ENCODE measurements at regions not wholly inside any gene's neighbourhood (a gene's known extent, or its start where the extent isn't known, plus 50 kb on each side); places are given as distances from the start of the nearest gene placed in this dataset.

DNA sequence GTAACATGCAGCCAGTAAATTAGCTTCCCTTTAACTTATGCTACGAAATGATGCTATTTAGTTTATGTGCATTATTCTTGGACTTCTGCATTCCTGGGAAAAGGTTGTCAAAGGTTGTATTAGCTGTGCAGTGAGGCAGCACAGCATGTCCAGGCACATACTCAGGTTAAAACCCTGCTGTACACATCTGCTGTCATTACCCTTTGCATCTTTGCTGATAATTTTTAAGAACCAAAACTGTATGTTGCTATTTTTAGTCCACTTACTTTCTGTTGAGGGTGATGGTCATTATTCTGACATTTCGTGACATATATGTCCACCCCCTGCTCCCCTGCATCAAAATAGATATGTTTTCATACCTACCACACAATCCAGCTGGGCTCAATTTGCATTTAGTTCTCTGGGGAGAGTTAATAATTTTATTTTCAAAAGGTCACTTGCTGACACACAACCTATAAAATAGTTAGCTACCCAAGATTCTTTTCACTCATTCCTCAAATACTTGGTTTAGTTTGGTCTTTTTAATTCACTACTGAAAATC is 142.5 kb upstream of the SPACA1 start:
- Histone ChIP-seq H3K4me3 (ENCODE audit: low read length) (no peak overlapping the region), H3K4me1 (ENCODE audit: insufficient read depth, low read length) (peaks cover 25% of the 10 kb centered on the region), H3K27me3 (ENCODE audit: insufficient read depth, low read length) (peaks cover 5% of the 10 kb centered on the region), H3K9me3 (ENCODE audit: low read depth, low read length) (no peaks in the 10 kb centered on the region)

GRCh38 chr6:87904011-87904410 is 143.6 kb upstream of the SPACA1 start:
- H3K27me3 ChIP-seq (ENCODE audit: insufficient read depth, low read length): peaks cover 4% of the 10 kb centered on the region
- no peaks in the 10 kb centered on the region for H3K9me3 ChIP-seq (ENCODE audit: low read depth, low read length)
- H3K4me3 ChIP-seq (ENCODE audit: low read length): no peak overlapping the region
- H3K4me1 ChIP-seq (ENCODE audit: insufficient read depth, low read length): peaks cover 25% of the 10 kb centered on the region

- peaks cover 4% of the 10 kb centered on the region for H3K27me3 ChIP-seq (ENCODE audit: insufficient read depth, low read length)
- peaks cover 25% of the 10 kb centered on the region for H3K4me1 ChIP-seq (ENCODE audit: insufficient read depth, low read length)
- H3K9me3 ChIP-seq (ENCODE audit: low read depth, low read length): no peaks in the 10 kb centered on the region
- no peak overlapping the region for H3K4me3 ChIP-seq (ENCODE audit: low read length)
Measured at GRCh38 chr6:87903323-87903722, 144.3 kb upstream of the SPACA1 start.

DNA sequence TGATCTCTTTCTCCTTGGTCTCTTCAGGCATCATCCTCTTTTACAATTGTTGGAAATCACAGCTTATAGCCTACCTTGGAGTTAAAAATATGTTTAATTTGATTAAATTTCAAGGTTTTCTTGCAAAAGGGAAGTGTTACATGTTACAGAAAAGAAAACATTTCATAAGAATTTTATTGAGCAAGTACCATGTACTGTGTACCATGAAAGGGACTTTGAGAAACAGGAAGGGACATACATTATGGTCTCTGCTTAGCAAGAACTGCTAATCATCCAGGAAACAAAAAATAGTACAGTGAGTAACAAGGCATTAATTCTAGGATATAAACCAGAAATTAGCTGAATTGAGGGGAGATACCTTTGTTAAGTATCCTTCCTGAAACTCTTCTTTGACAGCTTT is 145.3 kb upstream of the SPACA1 start:
- Histone ChIP-seq H3K9me3 (ENCODE audit: low read depth, low read length) (no peaks in the 10 kb centered on the region), H3K27me3 (ENCODE audit: insufficient read depth, low read length) (peaks cover 3% of the 10 kb centered on the region), H3K4me1 (ENCODE audit: insufficient read depth, low read length) (peaks cover 22% of the 10 kb centered on the region), H3K4me3 (ENCODE audit: low read length) (no peak overlapping the region)

DNA sequence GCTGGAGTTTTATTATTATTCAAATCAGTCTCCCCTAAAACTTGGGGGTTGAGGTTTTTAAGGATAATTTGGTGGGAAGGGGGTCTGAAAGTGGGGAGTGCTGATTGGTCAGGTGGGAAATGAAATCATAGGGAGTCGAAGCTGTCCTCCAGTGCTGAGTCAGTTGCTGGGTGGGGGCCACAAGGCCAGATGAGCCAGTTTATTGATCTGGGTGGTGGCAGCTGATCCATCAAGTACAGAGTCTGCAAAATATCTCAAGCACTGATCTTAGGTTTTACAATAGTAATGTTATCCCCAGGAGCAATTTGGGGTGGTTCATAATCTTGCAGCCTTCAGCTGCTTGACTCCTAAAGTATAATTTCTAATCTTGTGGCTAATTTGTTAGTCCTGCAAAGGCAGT is 146.0 kb upstream of the SPACA1 start:
- H3K27me3 ChIP-seq (ENCODE audit: insufficient read depth, low read length): no peaks in the 10 kb centered on the region
- no peaks in the 10 kb centered on the region for H3K9me3 ChIP-seq (ENCODE audit: low read depth, low read length)
- no peak overlapping the region for H3K4me3 ChIP-seq (ENCODE audit: low read length)
- H3K4me1 ChIP-seq (ENCODE audit: insufficient read depth, low read length): peaks cover 16% of the 10 kb centered on the region

DNA sequence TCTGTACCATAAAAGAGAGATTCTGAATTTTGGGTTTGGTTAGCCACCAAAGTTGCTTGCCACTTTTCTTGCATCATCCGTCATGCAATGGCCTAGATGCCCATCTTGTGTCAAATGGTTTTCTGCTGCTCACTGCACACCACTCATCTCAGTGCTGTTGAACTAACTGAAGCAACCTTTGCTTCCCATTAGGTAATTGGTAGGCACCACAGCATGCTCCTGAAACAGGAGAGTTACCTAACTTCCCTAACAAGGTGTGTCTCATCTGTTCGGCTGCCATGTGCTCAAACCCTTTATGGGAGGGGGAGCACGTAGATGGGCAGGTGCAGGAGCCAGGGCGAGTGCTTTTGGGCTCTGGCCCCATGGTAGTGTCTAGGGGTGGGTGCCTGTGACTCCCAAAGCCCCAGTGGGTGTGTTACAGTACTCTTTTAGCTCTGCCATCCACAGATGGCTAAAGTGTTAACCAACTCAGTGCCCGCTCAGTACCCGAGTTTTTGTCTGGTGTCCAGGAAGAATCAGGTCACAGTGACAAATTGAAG is 147.4 kb upstream of the SPACA1 start:
- no peak overlapping the region for H3K4me3 ChIP-seq (ENCODE audit: low read length)
- H3K27me3 ChIP-seq (ENCODE audit: insufficient read depth, low read length): no peaks in the 10 kb centered on the region
- no peaks in the 10 kb centered on the region for H3K9me3 ChIP-seq (ENCODE audit: low read depth, low read length)
- peaks cover 16% of the 10 kb centered on the region for H3K4me1 ChIP-seq (ENCODE audit: insufficient read depth, low read length)

- Histone ChIP-seq H3K27me3 (ENCODE audit: insufficient read depth, low read length) (no peaks in the 10 kb centered on the region), H3K4me1 (ENCODE audit: insufficient read depth, low read length) (peaks cover 16% of the 10 kb centered on the region), H3K9me3 (ENCODE audit: low read depth, low read length) (no peaks in the 10 kb centered on the region), H3K4me3 (ENCODE audit: low read length) (no peak overlapping the region)
Measured at GRCh38 chr6:87899499-87900147, 148.0 kb upstream of the SPACA1 start.

DNA sequence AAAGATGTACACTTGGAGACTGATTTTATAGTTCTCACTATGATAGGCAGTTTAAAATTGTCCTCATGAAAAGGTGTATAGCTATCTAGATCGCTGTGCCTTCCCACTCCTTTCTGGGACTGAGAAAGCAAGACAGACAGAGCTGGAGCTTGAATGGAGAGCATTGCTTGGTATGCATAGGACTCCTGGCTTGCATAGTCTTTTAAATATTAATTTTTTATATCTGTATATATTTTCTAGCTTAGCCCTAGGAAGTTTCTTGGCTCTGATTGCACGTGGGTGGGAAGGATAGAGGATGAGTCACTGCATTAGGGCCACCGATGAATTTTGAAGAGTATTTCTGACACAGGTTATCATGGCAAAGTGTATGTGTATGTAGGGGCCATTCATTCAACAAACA is 150.0 kb upstream of the SPACA1 start:
- no peaks in the 10 kb centered on the region for H3K27me3 ChIP-seq (ENCODE audit: insufficient read depth, low read length)

DNA sequence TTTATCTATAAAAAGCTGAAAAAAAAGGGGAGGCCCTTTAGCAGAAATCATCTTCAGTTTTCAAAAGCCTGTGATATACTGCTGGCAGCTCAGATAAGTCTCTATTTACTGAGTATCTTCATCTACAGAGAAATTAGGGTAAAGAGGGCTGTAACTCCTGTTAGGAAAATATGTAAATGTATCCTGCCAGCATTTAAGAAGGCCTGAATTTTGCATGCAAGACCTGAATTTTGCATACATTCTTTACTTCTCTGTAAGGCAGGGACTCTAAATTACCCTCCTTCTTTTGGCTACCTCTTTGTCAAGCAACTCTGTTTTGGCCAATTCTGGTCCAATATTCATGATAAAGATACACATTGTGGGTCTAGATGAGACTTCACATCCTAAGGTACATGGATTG is 150.6 kb upstream of the SPACA1 start:
- Histone ChIP-seq H3K9me3 (ENCODE audit: low read depth, low read length) (no peaks in the 10 kb centered on the region), H3K4me3 (ENCODE audit: low read length) (no peak overlapping the region), H3K27me3 (ENCODE audit: insufficient read depth, low read length) (no peaks in the 10 kb centered on the region), H3K4me1 (ENCODE audit: insufficient read depth, low read length) (peaks cover 2% of the 10 kb centered on the region)

More for the DNA sequence above, 150.0 kb upstream of the SPACA1 start:
- no peak overlapping the region for H3K4me3 ChIP-seq (ENCODE audit: low read length)
- peaks cover 5% of the 10 kb centered on the region for H3K4me1 ChIP-seq (ENCODE audit: insufficient read depth, low read length)
- no peaks in the 10 kb centered on the region for H3K9me3 ChIP-seq (ENCODE audit: low read depth, low read length)

- Histone ChIP-seq H3K4me1 (ENCODE audit: insufficient read depth, low read length) (no peaks in the 10 kb centered on the region), H3K27me3 (ENCODE audit: insufficient read depth, low read length) (peaks cover 6% of the 10 kb centered on the region), H3K4me3 (ENCODE audit: low read length) (no peak overlapping the region), H3K9me3 (ENCODE audit: low read depth, low read length) (no peaks in the 10 kb centered on the region)
Measured at GRCh38 chr6:87887266-87887665, 160.4 kb upstream of the SPACA1 start.

GRCh38 chr6:87884203-87884602 is 163.4 kb upstream of the SPACA1 start:
- Histone ChIP-seq H3K4me1 (ENCODE audit: insufficient read depth, low read length) (no peaks in the 10 kb centered on the region), H3K9me3 (ENCODE audit: low read depth, low read length) (no peaks in the 10 kb centered on the region), H3K4me3 (ENCODE audit: low read length) (no peak overlapping the region), H3K27me3 (ENCODE audit: insufficient read depth, low read length) (peaks cover 15% of the 10 kb centered on the region)

DNA sequence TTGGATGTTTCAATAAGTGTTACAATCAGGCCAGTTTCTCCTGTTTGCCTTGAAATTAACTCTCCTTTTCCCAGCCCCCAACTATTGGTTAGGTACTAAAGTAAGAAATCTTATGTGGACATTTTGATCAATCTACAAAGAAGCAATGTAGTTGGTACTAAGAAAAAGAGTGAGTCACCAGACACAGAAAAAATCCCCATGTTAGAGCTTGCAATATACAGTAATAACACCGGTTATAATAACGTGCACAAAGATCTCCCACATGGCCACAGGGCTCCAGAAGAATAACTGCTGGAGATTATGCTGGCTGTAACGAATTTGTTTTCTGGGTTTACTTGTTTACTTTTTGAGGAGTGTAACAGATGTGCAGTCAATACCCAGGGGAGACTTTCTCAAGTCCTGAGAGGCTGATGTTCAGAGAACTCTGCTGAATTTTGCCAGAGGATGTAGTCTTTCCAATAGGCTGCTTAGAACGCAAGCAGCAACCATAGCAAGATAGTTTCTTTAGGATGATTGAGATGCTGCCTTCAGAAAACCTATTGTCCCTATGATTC is 166.2 kb upstream of the SPACA1 start:
- Histone ChIP-seq H3K4me3 (ENCODE audit: low read length) (no peak overlapping the region), H3K27me3 (ENCODE audit: insufficient read depth, low read length) (peaks cover 21% of the 10 kb centered on the region), H3K4me1 (ENCODE audit: insufficient read depth, low read length) (no peaks in the 10 kb centered on the region), H3K9me3 (ENCODE audit: low read depth, low read length) (no peaks in the 10 kb centered on the region)

DNA sequence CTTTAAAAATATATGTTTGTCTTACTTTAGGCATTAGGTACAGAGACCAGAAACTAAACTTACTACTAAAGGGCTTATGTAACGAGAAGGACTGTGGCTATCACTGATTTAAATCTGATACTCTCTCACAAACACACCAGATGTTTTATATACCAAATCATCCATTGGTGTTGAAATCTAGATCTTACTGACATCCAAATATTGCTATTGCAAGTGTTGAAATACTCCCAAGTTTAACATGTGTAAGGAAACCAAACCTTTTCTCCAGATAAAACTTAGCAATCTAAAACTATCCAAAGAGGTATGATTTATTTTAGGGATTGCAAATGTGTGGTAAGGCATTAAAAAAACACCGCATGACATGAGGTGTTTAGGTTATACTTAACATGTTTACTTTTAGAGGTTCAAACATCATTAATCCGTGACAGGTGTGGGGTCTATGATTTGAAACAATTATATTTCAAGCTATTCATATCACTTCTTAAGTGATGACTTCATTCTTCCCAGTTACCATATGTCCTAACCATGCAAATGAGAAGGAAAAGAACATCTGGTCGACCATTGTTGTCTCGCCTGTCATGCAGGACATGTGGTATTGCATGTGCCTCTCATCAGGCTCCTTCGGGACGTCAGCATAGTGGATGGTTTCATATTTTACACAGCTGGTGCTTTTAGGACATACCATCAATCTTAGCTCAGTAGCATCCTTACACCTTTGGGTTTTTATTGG is 168.3 kb upstream of the SPACA1 start:
- Histone ChIP-seq H3K27me3 (ENCODE audit: insufficient read depth, low read length) (peaks cover 28% of the 10 kb centered on the region), H3K9me3 (ENCODE audit: low read depth, low read length) (no peaks in the 10 kb centered on the region), H3K4me3 (ENCODE audit: low read length) (no peak overlapping the region), H3K4me1 (ENCODE audit: insufficient read depth, low read length) (no peaks in the 10 kb centered on the region)

DNA sequence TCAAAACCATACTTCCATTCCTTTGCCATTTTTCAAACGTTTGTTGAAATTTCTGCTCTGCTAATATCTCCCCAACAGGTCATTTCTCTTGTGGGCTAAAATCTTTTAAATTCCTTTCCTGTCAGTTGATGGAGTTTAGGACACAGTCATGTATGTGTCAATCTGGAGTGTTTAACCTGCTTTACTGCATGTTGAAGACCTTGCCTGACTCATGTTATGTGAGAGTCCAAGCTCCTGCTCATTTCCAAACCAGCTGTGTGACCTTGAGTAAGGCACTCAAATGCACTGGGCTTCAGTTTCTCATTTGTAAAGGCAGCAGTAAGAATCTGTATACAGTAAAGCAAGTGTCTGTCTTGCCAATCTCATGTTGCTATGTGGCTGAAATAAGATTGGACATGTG is 171.9 kb upstream of the SPACA1 start:
- Histone ChIP-seq H3K4me1 (ENCODE audit: insufficient read depth, low read length) (no peaks in the 10 kb centered on the region), H3K27me3 (ENCODE audit: insufficient read depth, low read length) (peaks cover 25% of the 10 kb centered on the region), H3K4me3 (ENCODE audit: low read length) (no peak overlapping the region), H3K9me3 (ENCODE audit: low read depth, low read length) (no peaks in the 10 kb centered on the region)

GRCh38 chr6:87873556-87873955 is 171.5 kb upstream of the AKIRIN2 start:
- Histone ChIP-seq H3K9me3 (ENCODE audit: low read depth, low read length) (no peaks in the 10 kb centered on the region), H3K4me3 (ENCODE audit: low read length) (no peak overlapping the region)

More at GRCh38 chr6:87873556-87873955, 171.5 kb upstream of the AKIRIN2 start:
- H3K27me3 ChIP-seq (ENCODE audit: insufficient read depth, low read length): peaks cover 19% of the 10 kb centered on the region
- no peaks in the 10 kb centered on the region for H3K4me1 ChIP-seq (ENCODE audit: insufficient read depth, low read length)
